Endothelial cell of hepatic sinusoid (primary cell): ENCODE measurements at regions not wholly inside any gene's neighbourhood (a gene's known extent, or its start where the extent isn't known, plus 50 kb on each side); places are given as distances from the start of the nearest gene placed in this dataset.

ENCODE experiments used
- in situ Hi-C: cut with HindIII; loops from 2 replicates; pipeline ENCODE4 v1.10.0; 2017; ENCODE audit warnings: low sequenced_read_pairs

GRCh38 chr1:98017184-98017583, 96.3 kb upstream of the DPYD start:
- in situ Hi-C loops = no loop called here

GRCh38 chr1:98008373-98008772, 87.5 kb upstream of the DPYD start:
- in situ Hi-C loops = no loop called here

GRCh38 chr1:98005326-98006010, 84.6 kb upstream of the DPYD start:
- in situ Hi-C loops = no loop called here

GRCh38 chr1:98003442-98003841, 82.6 kb upstream of the DPYD start:
- in situ Hi-C loops = no loop called here

- in situ Hi-C loops = no loop called here
These were observed 81.5 kb upstream of the DPYD start for GRCh38 chr1:98002288-98002687.

- in situ Hi-C loops = no loop called here
These were observed 80.9 kb upstream of the DPYD start for GRCh38 chr1:98001764-98002163.

GRCh38 chr1:97999320-97999719, 78.5 kb upstream of the DPYD start:
- in situ Hi-C loops = no loop called here

GRCh38 chr1:97996880-97997279, 76.0 kb upstream of the DPYD start:
- in situ Hi-C loops = no loop called here

- in situ Hi-C loops = no loop called here
These were observed 68.4 kb upstream of the DPYD start for GRCh38 chr1:97989094-97989680.

GRCh38 chr1:97986041-97987005, 65.5 kb upstream of the DPYD start:
- in situ Hi-C loops = no loop called here

- in situ Hi-C loops = no loop called here
These were observed 62.3 kb upstream of the DPYD start for GRCh38 chr1:97983126-97983525.

- in situ Hi-C loops = no loop called here
These were observed 59.7 kb upstream of the DPYD start for GRCh38 chr1:97980530-97980929.

GRCh38 chr1:97976801-97977200, 56.0 kb upstream of the DPYD start:
- in situ Hi-C loops = no loop called here
